GM19395 (cell line): ENCODE measurements at regions not wholly inside any gene's neighbourhood (a gene's known extent, or its start where the extent isn't known, plus 50 kb on each side); places are given as distances from the start of the nearest gene placed in this dataset.

Experiments
- ATAC-seq: cut with Tn5 transposase; IDR thresholded peaks from one replicate; pipeline ENCODE4 v1.9.1; 2021; ENCODE audit warnings: mild to moderate bottlenecking, moderate library complexity; ENCODE audit not compliant: unreplicated experiment

GRCh38 chr4:15215109-15215508 is 212.7 kb upstream of the C1QTNF7 start:
- ATAC-seq = no peak

GRCh38 chr4:15226203-15226602 is 201.6 kb upstream of the C1QTNF7 start:
- no peak for ATAC-seq

DNA sequence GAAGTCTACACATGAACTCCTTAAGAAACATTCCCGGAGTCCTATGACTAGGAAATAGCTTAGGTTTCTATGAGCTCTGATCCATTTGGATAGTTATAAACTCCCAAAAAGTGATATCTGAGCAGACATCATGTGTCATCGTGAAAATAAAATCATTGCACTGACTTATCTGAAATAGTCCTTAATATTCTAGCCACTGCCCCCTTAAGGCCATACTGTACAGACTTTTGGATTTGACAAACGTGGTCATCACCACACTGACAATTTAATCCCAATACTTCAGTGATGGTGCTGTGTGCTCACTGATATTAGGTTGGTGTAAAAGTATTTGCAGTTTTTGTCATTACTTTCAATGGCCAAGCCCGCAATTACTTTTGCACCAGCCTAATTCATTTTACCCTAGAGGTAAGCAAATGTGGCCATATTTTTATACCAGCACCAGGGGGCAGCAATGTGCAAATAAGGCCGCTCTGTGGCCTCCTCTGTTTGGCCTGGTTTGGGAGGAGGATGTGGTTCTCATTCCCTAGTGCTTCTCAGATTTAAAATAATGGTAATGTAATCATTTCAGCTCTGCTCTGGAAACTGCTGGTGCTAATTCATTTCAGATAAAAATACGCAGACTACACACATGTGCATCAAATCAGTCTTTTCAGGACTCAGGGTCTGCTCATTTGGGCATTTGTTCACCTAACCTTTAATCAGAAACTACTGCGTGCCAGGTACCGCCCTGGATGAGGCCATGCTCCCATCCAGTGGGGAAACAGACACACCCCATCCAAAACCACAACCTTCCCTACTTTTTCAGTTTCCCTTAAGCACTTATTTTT is 196.4 kb upstream of the C1QTNF7 start:
- peak; percentile 84 for ATAC-seq

- no peak for ATAC-seq
These were observed 195.2 kb upstream of the C1QTNF7 start for GRCh38 chr4:15232366-15233263.

GRCh38 chr4:15233264-15233597 is 194.6 kb upstream of the C1QTNF7 start:
- peak; percentile 47 for ATAC-seq

DNA sequence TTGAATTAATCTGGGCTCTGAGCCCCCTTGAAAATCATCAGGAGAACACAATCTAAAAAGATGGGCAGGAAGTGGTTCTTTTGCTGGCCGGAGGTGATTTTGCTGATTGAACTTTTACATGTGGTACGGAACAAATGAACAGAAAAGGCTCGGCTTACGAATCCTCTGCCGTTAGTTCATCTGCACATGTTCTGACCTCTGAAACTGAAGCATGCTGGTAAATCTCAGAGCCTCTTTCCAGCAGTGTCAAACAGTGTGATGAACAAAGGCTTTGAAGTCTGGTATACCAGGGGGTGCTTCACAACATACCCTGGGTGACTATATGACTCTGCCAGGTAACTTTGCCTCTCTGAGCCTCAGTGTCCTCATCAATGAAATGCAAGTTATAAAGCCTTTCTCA is 194.2 kb upstream of the C1QTNF7 start:
- peak; percentile 61 for ATAC-seq

GRCh38 chr4:15234116-15234855 is 193.5 kb upstream of the C1QTNF7 start:
- ATAC-seq = no peak

DNA sequence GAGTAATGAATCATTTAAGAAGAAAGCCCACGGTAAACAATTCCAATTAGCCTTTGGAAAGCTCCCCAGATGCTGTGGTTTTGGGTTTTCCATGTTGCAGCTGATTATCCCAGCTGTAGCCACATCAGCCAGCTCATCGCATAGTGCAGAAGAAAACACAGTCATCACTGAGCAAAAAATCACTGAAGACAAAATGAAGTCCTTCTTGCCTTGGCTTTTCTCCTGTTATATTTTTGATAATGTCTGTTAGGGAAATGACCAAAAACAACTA is 193.0 kb upstream of the C1QTNF7 start:
- no peak for ATAC-seq

DNA sequence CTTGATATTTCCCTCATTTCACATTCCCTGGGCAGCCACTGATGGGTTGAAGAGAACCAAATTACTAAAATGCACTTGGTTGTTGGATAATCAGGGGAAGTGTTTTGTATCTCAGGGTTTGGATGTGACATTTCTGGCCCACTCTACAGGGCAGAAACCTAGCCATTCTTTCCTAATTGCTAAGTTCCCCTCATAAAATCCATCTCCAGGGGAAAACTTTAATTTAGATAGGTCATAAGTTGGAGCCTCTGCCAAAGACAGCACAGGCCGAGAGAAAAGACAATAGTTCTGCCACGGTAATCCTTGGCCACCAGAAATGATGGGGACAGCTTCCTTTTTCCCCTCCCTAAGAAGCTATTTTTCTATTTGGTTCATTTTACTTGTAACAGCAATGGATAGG is 192.7 kb upstream of the C1QTNF7 start:
- ATAC-seq = no peak

GRCh38 chr4:15237648-15238230 is 190.1 kb upstream of the C1QTNF7 start:
- no peak for ATAC-seq

DNA sequence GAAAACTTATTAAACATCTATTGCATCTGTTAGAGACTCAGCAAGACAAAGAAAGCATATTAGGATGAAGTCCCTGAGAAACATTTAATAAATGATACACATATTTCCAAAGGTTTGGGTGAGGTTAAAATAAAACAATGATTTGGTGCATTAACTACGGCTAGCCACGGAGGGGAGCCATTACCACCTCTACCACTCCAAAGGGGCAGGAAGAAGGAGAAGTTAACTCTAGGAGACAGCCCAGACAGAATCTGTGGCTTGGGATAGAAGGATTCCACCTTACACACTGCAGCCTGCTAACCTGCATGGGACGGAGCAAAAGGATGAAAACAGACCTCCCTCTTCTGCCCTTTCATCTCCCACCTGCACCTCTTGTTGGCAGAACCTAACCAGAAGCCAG is 189.1 kb upstream of the C1QTNF7 start:
- peak; percentile 71 for ATAC-seq

- ATAC-seq = no peak
These were observed 188.0 kb upstream of the C1QTNF7 start for GRCh38 chr4:15239866-15240265.

DNA sequence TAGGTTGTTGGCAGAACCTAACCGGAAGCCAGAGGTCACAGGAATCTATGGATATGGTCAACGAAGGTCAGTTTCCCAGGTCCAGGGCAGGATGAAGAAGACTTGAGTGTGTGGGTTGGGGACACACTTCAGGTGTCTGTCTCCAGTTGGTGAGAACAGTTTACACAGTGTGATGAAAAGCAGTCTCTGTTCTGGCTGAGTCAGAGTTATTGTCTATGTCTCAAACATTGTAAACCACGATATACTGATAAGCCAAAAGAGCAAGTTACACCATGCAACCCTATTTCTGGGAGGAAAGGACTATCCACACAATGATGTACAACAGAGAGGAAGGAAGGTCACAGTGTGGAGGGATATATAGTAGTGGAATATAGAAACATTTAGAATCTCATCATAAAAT is 187.1 kb upstream of the C1QTNF7 start:
- no peak for ATAC-seq

GRCh38 chr4:15242021-15242420 is 185.8 kb upstream of the C1QTNF7 start:
- ATAC-seq = no peak

DNA sequence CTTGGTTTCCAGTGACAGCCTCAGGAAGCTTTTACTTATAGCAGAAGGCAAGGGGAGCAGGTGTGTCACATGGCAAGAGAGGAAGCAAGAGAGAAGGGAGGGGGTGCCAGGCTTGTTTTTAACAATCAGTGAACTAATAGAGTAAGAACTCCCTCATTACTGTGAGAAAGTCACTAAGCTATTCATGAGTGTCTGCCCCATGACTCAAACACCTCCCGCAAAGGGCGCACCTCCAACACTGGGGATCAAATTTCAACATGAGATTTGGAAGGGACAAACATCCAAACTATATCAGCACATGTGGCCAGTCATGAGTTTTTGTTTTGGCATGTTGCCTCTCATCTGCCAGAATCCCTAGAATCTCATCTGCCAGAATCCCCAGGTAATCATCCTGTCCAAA is 183.5 kb upstream of the C1QTNF7 start:
- ATAC-seq = no peak

DNA sequence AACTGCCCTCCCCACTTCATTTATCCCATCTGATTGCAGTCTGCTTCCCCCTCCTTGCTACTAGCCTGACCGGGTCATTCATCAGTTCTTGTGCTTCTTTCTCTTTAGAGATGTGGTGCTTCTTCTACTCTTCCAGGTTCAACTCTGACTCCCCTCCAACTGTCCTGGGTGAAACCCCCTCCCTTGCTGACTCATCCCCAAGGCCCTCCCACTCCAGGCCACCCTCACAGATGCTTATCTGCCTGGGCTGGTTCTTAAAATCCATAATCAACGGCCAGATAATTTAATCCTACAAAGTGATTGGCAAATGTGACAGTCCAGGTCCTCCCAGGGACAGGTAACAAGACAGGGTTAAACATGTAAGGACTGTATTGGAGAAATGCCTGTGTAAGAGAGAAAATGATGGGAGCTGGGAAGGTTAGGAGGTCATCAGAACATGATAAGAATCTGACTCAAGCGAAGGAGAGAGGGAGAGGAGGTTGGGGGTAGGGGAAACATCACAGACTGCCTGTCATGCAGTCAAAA is 182.8 kb upstream of the C1QTNF7 start:
- no peak for ATAC-seq

GRCh38 chr4:15250021-15250441 is 177.8 kb upstream of the C1QTNF7 start:
- ATAC-seq = no peak

DNA sequence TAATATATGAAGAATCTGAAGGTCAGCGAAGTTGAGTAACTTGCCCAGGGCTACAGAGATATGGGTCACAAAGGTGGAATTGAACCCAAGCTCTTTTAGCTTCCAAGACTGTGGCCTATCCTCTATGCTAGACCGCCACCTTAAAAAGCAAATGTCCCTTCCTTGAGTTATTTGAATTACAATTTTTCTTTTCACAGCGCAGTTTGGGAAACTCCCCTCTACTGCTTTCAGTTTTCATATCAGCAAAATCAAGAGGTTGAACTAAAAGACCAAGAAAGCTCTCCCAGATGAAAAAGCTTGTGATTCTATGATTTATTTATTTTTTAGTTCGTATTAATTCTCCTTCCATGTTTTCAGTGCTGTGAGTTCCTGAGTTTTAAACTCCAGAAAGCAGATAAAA is 174.5 kb upstream of the C1QTNF7 start:
- ATAC-seq = peak; percentile 89

GRCh38 chr4:15254236-15254880 is 173.5 kb upstream of the C1QTNF7 start:
- no peak for ATAC-seq

- no peak for ATAC-seq
These were observed 172.3 kb upstream of the C1QTNF7 start for GRCh38 chr4:15255537-15255936.

- no peak for ATAC-seq
These were observed 167.1 kb upstream of the C1QTNF7 start for GRCh38 chr4:15260758-15261157.
